HT-29 (cell line): ENCODE measurements at regions not wholly inside any gene's neighbourhood (a gene's known extent, or its start where the extent isn't known, plus 50 kb on each side); places are given as distances from the start of the nearest gene placed in this dataset.
"Not testable (repeated sequence)": the region's sequence is repeated elsewhere in the genome, so short reads cannot be mapped to it uniquely, and the experiment has no call there.

Source experiments
- DNase-seq: peaks from one replicate; pipeline ENCODE4 v3.0.0-alpha.2; 2015; ENCODE audit warnings: low spot score

DNA sequence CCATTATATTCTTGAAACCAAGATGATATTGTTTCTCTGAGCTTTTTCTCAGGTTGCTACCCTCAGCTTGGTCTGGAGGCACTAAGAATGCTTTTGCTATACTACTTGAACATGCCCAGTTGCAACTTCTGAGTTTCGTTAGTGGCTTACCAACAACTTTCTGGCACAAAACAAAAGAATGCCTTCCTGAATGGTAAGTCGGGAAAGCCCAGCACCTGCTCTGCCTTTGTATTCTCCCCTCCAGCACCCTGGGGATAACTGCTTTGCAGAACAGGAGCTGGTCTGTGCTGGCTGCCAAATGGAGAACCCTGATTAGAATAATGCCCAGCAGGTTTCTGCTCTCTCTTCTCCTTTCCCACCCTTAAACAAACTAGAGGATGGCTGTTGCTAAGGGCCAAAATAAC, 149.3 kb downstream of the TGFB2 start:
- no peak for DNase-seq

- no peak for DNase-seq
Observed at GRCh38 chr1:218495931-218496330, 150.8 kb downstream of the TGFB2 start.

DNA sequence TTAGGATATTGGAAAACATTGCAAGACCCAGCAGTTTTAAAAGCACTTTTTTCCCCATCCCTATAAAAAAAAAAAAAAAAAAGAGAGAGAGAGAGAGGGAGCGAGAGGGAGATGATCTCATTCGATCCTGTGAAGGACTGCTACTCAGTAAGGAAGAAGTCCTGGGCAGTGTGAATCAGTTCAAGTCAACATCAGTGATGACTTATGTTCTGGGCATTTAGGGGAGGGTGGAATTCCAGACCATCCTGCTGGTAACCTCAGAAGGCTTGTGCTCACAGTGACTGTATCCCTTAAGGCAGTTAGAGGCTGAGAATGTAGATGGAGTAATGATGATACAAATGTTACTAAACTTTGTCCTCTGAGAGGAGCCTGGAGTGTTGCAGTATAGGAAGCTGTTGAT, 151.4 kb downstream of the TGFB2 start:
- no peak for DNase-seq

DNA sequence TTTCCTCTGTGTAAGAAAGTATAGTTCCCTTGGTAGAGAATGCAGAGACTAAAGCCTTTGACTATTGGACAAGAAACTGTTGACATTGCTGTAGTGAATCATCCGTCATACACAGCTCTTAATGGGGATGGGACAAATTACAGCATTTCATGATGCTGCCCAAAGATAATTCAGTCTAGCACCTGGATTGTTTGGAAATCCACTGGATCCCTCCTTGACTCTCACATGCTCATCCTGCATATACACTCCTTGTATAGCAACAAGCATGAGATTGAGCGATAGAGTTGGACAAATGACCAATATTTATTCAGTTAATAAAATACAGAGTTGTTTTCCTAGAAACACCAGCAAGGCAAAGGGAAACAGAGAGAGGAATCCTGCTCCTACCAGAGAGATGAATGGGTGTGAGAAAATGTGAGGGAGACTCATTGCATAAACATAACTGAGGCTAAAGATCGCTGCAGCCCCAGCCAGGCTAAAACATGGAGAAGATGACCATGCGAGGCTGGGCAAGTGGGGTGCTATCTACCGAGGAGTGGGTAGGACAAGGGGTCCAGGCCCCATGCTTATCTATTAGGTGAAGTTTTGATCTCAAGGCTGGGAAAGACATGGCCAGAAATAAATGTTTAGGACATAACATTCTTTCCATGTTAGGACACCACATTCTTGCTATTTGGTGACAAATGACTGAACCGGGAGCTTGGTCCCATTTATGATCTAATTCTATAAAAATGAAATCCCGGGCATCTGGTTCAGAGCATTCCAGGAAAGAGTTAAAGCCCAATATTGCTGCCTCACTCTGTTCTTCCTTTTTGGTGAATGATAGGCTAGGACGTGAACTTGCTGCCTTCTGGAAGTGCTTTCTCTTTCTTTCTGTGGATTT, 153.2 kb downstream of the TGFB2 start:
- DNase-seq, result no peak

DNA sequence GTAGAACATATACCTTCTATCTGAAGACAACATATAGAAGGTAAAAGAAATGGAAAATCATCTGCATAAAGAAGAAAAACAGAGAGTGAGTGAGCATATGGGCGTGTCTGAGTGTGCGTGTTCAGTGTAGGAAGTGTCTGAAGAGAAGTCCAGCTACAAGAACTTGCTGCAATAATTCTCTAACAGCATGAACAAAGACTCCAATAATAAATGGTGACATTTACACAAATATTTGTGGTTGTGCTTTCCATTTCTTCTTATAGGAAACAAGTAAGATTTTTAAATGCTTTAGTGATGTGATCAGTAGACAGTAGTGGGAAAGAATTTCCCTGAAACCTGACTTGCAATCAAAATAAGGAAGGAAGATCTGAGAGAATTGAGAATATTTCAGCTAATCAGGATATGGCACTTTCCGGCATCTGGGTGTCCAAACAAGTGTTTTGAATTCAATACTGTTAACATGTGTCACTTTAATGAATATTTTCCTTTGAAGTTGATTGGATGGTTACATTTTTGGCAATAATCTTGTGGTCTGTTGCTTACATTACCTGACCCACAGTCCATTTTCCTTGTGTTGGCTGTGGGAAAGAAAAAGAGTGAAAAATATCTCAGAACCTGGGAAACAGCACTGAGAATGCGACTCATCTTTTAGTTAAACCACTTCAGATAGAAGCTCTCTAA, 154.0 kb downstream of the TGFB2 start:
- peak; percentile 14 for DNase-seq

- DNase-seq, result no peak
Observed at GRCh38 chr1:218499911-218500310, 154.8 kb downstream of the TGFB2 start.

- DNase-seq, result no peak
Observed at GRCh38 chr1:218501161-218501560, 156.0 kb downstream of the TGFB2 start.

DNA sequence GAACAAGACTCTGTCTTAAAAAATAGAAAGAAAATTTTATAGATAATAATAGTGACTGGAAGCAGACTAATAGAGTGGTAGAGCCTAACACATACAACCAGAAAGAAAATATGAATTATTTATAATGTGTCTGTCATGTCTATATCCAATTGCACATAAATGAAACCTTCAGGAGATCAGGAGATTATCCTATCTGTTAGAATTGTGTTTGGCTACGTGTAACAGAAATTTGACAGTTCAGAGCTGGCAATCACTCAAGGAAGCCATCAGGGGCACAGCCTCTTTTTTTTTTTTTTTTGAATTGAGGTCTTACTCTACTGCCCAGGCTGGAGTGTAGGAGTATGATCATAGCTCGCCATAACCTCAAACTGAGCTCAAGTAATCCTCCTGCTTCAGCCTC, 157.2 kb downstream of the TGFB2 start:
- DNase-seq, result no peak

GRCh38 chr1:218503102-218503501, 158.0 kb downstream of the TGFB2 start:
- DNase-seq, result no peak

- no peak for DNase-seq
Observed at GRCh38 chr1:218507355-218508002, 162.3 kb downstream of the TGFB2 start.

GRCh38 chr1:218510153-218510772, 165.1 kb downstream of the TGFB2 start:
- DNase-seq, result no peak

DNA sequence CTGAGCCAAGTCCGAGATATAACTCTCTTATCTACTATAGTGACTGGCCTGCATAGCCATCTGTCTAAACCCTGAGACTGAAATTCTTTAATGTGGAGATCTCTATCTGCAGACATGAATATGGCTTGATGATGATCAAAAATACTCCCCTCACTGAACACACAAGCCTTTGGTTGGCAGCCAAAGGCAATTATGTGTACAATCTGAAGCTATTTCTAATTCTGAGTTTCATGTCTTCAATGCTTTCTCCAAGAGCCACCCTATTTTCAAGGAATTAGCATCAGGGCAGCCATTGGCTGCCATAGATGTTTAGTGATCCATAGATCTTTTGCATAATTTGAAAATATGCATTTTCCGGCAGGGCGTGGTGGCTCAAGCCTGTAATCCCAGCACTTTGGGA, 168.2 kb downstream of the TGFB2 start:
- DNase-seq, result no peak

GRCh38 chr1:218514689-218515088, 169.6 kb downstream of the TGFB2 start:
- no peak for DNase-seq

- DNase-seq, result no peak
Observed at GRCh38 chr1:218516526-218516925, 171.4 kb downstream of the TGFB2 start.

GRCh38 chr1:218517459-218517858, 172.3 kb downstream of the TGFB2 start:
- no peak for DNase-seq

DNA sequence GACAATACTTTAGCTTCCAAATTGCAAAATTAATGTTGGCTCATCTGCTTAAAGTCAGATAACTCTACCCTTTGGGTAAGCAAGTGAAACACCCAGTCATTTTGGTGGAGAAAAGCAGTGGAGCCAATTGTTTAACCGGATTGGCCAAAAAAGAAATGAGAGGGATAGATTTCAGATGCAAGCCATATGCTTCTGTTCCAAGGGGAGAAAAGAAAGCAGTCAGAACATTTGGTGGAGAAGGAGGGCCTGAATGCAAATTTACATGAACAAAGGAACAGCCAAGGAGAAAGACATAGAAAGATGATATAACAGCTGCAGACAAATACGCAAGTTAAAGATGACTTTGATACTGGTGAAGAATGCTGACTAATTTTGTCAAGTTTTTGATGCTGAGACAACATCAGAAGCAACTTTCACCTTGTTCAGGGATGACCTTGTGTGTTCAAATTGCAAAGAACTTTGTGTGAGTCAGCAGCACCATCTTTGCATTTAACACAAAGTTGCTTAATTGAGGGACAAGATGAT, 173.1 kb downstream of the TGFB2 start:
- no peak for DNase-seq

DNA sequence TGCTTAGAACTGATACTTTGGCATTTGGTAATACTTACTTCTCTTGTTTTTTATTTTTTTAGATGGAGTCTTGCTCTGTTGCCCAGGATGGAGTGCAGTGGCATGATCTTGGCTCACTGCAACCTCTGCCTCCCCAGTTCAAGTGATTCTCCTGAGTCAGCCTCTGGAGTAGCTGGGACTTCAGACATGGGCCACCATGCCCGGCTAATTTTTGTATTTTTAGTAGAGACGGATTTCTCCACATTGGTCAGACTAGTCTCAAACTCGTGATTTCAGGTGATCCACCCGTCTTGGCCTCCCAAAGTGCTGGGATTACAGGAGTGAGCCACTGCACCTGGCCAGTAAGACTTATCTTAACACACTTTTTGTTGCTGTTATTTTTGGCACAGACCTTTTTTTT, 175.5 kb downstream of the TGFB2 start:
- DNase-seq, result not testable (repeated sequence)

DNA sequence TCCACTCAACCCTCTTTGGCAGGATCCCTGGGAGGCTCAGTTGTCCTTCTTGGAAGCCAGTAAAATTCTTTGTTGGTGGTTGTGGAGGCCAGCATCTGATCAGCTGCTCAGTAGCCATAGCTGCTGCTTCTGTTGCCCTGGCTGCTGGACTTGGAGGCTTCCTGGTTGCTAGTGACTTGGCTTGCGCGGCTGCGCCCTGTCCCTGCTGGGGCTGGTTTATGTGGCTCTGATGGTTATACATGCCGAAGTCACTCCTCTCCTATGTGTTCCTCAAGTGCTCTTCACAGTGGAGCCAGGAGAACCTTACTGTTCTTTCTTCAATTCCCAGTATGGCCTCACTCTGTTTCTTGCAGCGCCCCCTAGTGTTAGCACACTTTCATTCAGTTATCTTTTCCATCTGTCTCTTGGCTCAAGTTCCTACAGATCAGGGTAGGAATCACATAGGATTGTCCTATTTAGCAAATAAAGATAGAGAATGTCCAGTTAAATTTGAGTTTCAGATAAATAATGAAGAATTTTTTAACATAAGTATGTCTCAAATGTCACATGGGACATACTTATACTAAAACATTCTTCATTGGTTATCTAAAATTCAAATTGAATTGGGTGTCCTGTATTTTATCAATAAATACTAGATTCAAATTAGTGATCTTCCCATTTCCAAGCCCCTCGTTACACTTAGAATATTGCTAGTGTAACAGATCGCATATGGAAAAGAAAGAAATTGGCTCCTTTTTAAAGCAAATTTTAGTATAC, 176.5 kb downstream of the TGFB2 start:
- DNase-seq, result peak; percentile 61

DNA sequence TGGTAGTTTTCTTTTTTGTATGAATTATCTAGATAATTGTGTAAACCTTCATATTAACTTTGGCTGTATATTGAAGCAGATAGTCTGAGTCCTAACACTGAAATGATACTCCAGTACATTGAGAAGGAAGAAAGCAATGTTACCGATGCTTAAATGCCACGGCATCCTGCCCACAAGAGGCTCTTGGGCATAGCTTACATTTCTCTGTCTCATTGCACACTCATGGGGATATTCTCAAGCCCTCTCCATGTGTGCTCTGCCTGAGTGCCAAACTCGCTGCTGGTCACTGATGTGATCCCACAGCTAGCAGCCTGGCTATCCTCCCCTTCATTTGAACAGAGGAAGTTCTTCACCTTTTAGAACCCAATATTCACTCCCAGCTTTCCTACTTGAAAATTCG, 179.4 kb downstream of the TGFB2 start:
- no peak for DNase-seq

DNA sequence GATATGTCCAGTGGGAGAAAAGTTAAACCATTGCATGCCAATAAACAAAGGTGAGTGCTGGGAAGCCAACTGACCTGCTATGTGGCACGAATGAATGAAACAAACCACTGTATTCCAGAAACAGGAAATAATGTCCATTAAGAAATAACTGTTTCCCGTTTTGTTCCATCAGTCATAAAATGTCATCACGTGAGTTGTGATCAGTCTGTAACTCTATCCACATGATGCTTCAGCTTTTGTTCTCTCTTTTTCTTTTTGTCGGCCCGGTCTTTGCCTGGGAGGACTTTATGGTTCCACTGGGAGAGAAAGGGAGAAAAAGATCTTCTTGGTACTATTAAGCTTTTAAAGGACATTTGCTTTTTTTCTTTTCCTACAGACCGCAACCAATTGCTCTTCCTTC, 179.9 kb downstream of the TGFB2 start:
- DNase-seq, result no peak
